Fibroblast of pulmonary artery (primary cell): ENCODE measurements at regions not wholly inside any gene's neighbourhood (a gene's known extent, or its start where the extent isn't known, plus 50 kb on each side); places are given as distances from the start of the nearest gene placed in this dataset.

Source experiments
- DNase-seq: peaks from one replicate; pipeline ENCODE4 v3.0.0-alpha.2; 2010; ENCODE audit warnings: low read depth
- H3K4me3 ChIP-seq: replicated peaks from 2 replicates; pipeline ENCODE4 v1.5.1; 2011; ENCODE audit warnings: low read depth, mild to moderate bottlenecking, control low read depth, low read length, moderate library complexity
- TF ChIP-seq, protein P1 (sequence below): IDR thresholded peaks from 2 replicates; pipeline ENCODE4 v1.5.1; 2011; ENCODE audit warnings: mild to moderate bottlenecking, control low read depth, low read length, inconsistent platforms; ENCODE audit errors: missing control alignments

DNA sequence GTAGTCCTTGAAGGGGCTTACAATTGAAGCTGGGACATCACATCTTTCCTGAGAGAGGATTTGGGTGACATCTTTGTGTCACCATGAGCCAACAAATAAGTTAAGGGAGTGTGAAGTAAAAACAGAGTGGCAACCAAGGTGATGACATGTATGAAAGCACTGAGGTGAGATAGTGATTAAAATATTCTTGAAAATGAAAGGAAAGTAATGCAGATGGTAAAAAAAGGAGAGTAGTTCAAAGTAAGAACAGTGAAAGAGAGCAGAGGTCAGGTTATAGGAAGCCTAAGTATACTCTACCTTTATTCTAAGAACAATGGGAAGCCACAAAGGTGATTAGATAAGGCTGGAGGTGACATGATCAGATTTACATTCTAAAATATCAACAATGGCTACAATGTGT is 486.1 kb downstream of the DIPK2A start:
- TF ChIP-seq, protein P1, sequence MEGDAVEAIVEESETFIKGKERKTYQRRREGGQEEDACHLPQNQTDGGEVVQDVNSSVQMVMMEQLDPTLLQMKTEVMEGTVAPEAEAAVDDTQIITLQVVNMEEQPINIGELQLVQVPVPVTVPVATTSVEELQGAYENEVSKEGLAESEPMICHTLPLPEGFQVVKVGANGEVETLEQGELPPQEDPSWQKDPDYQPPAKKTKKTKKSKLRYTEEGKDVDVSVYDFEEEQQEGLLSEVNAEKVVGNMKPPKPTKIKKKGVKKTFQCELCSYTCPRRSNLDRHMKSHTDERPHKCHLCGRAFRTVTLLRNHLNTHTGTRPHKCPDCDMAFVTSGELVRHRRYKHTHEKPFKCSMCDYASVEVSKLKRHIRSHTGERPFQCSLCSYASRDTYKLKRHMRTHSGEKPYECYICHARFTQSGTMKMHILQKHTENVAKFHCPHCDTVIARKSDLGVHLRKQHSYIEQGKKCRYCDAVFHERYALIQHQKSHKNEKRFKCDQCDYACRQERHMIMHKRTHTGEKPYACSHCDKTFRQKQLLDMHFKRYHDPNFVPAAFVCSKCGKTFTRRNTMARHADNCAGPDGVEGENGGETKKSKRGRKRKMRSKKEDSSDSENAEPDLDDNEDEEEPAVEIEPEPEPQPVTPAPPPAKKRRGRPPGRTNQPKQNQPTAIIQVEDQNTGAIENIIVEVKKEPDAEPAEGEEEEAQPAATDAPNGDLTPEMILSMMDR: no peak
- no peak overlapping the region for H3K4me3 ChIP-seq
- DNase-seq: no peak

DNA sequence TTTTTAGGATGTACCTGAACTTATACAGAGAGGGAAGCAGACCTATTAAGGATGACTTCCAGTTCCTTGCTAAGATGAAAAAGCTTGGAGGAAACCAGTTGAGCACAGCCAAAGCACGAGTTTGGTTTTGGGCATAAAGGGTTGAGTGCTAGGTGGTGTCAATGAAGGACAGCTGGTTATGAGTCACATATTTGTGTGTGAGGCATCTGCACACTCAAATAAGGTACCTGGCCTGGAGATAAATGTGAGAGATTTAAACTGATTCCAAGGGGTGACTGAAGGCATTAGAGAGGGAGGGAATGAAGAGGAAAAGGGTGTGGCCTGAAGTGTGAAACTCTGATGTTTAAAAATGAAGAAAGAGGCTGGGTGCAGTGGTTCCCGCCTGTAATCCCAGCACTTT is 486.7 kb downstream of the DIPK2A start:
- H3K4me3 ChIP-seq: no peak overlapping the region
- TF ChIP-seq, protein P1: no peak
- DNase-seq: no peak

DNA sequence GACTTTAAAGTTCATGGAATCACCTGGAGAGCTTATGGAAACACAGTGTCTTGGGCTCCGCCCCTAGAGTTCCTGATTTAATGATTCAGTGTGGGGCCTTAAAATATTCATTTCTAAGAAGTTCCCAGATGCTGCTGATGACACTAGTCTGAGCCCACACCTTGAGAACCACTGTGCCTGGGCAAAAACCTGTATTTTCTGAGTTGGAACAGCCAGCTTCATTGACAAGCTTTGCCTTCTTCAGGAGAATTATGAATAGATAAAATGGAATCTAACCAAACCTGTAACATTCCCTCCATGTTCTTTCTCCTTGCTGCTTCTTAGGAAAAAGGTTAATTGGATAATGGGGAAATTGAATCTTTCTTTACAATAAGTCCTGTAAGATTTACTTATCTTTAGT is 490.7 kb downstream of the DIPK2A start:
- H3K4me3 ChIP-seq: no peak overlapping the region
- TF ChIP-seq, protein P1: no peak
- no peak for DNase-seq

DNA sequence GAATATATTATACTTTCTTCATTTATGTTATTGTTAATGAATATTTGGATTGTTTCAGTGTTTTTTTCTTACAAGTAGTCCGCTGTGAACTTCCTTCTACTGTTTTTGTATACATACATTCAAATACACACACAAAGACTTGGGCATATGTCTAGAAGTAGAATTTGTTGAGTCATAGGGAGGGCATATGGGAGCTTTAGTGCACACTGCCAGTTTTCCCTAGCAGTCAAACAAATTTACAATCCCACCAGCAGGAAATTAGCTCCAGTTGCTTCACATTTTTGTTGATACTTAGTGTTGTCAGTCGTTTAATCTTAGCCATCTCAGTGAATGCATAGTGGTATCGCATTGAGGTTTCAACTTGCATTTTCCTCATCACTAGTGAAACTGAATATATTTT is 492.3 kb downstream of the DIPK2A start:
- no peak for DNase-seq
- TF ChIP-seq, protein P1: no peak
- H3K4me3 ChIP-seq: no peak overlapping the region

DNA sequence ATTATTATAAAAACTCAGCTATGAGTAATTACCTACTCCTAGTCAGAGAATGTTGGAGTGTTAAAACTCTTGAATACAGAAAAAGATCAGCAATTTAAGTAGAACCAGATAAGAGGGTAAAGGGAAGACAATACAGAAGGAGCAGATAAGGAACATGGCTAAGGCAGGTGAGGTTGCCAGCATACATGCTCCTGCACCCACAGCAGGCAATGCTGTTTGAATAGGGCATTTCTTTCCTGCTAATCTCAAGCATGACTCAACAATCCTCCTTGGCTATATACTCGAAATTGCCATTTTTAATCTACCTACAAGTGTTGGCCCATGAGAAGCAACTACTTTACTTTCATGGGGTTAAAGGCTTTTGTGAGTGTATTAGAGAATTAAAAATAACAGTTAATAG is 494.5 kb downstream of the DIPK2A start:
- TF ChIP-seq, protein P1: no peak
- DNase-seq: no peak
- H3K4me3 ChIP-seq: no peak overlapping the region

DNA sequence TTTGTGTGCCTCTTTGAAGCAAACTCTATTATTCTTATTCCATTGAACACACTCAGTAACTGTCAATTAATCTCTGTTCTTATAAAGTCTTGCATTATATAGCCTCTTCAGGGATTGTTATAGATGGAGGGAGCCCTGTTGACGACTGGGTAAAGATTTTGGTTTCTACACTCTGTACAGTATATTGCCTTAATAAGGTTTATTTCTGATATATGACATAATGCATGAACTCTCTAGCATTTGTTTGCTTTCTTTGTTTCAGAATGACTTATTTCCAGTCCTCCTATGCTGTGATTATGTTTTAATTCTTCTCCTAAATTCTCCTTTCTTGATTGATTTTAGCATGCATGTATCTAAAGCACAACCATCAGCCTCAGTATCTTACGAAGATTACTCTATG is 494.9 kb downstream of the DIPK2A start:
- TF ChIP-seq, protein P1: no peak
- DNase-seq: no peak
- H3K4me3 ChIP-seq: no peak overlapping the region

DNA sequence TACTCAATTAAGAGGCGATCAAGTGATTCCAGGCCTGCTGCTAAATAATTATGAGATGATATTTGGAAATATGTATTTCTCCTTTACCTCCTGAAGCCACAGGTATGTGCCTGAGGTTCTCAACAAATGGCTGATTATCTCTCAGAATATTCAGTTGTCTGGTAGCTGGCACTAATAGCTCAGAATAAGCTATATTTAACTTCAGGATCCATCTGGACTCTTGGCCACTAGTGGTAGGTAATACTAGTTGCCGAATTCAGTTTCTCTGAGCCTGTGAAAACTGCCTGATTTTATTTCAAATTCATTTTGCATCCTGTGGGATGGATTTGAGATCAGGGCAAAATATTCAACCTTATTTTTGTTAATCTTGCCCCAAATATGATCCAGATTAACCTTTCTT is 499.0 kb downstream of the DIPK2A start:
- no peak overlapping the region for H3K4me3 ChIP-seq
- TF ChIP-seq, protein P1: no peak
- DNase-seq: no peak
